ENCODE measurements at regions not wholly inside any gene's neighbourhood (a gene's known extent, or its start where the extent isn't known, plus 50 kb on each side); places are given as distances from the start of the nearest gene placed in this dataset.
A peak's percentile ranks its signal among the peaks of the same experiment; 100 is the strongest.

DNA sequence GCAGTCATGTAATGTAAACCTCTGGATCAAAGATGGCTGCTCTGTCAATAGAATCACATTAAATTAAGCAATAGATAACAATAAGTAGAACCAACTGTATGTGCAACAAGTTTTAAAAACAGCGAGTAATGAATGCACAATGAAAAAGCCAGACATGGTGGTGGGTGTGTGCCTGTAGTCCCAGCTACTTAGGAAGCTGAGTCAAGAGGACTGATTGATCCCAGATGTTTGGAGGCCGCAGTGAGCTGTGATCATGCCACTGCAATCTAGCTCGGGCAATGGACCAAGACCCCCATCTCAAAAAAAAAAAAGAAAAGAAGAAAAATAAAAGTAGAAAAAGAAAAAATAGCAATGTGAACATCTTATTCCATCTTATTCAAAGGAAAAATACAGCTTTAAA lies 558.7 kb upstream of the MMS22L start:
- Histone ChIP-seq H3K4me3 (no peak overlapping the region), H3K9ac (no peak overlapping the region), H4K20me1 (ENCODE audit: low read depth) (no peaks in the 10 kb centered on the region), H3K36me3 (no peaks in the 10 kb centered on the region), H2AFZ (replicated peaks) (no peak overlapping the region), H3K4me2 (no peak overlapping the region), H3K27me3 (no peaks in the 10 kb centered on the region), H3K4me1 (peaks cover 11% of the 10 kb centered on the region), H3K9me3 (ENCODE audit: low read depth) (no peaks in the 10 kb centered on the region), H3K79me2 (ENCODE audit: low read depth) (no peaks in the 10 kb centered on the region), H3F3A (ENCODE audit: low read depth) (no peaks in the 10 kb centered on the region), H3K27ac (no peak overlapping the region)
- no peaks in the 10 kb centered on the region for H3K27me3 Mint-ChIP-seq (ENCODE audit: insufficient read depth, low read depth)
- H3K4me3 Mint-ChIP-seq = no peak overlapping the region
- no peaks in the 10 kb centered on the region for H3K36me3 Mint-ChIP-seq
- peaks cover 9% of the 10 kb centered on the region for H3K9me3 Mint-ChIP-seq
- no peak for TF ChIP-seq EZH2 (IDR thresholded peaks at IDR 0.05)
- TF ChIP-seq EZH2phosphoT487 (IDR thresholded peaks at IDR 0.05) = no peak
- TF ChIP-seq CTCF (IDR thresholded peaks at IDR 0.05) = no peak
- no peak for DNase-seq (ENCODE audit: low spot score)
- no peaks in the 10 kb centered on the region for H3K4me1 Mint-ChIP-seq
- H3K27ac Mint-ChIP-seq = no peak overlapping the region

DNA sequence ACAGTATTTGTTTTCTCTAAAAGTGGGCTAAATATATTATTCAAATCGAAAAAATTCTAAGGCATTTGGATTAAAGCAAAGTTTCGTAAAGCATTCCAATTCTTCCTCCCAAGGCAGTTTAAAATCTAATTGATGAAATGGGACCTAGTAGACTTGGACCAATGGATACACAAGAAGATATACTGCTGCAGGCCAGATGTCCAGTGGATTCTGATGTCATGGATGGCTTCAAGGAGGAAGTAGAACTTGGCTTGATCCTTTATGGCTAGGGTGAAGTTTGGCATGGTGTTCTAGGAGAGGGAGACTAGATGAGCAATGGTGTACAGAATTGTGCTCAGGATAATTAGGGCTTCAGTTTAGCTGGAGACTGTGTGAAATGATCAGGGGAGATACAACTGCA lies 559.5 kb upstream of the MMS22L start:
- Mint-ChIP-seq H3K4me3 (no peak overlapping the region), H3K4me1 (no peaks in the 10 kb centered on the region), H3K27me3 (ENCODE audit: insufficient read depth, low read depth) (no peaks in the 10 kb centered on the region), H3K9me3 (peaks cover 11% of the 10 kb centered on the region), H3K36me3 (no peaks in the 10 kb centered on the region), H3K27ac (no peak overlapping the region)
- Histone ChIP-seq H3K27ac (no peak overlapping the region), H4K20me1 (ENCODE audit: low read depth) (no peaks in the 10 kb centered on the region), H3K36me3 (no peaks in the 10 kb centered on the region), H3K4me2 (no peak overlapping the region), H3K4me3 (no peak overlapping the region), H3K79me2 (ENCODE audit: low read depth) (no peaks in the 10 kb centered on the region), H3K9me3 (ENCODE audit: low read depth) (no peaks in the 10 kb centered on the region), H3K27me3 (no peaks in the 10 kb centered on the region), H3K9ac (no peak overlapping the region), H2AFZ (replicated peaks) (no peak overlapping the region), H3K4me1 (peaks cover 4% of the 10 kb centered on the region), H3F3A (ENCODE audit: low read depth) (no peaks in the 10 kb centered on the region)
- DNase-seq (ENCODE audit: low spot score) = no peak
- TF ChIP-seq CTCF (IDR thresholded peaks at IDR 0.05) (no peak), EZH2phosphoT487 (IDR thresholded peaks at IDR 0.05) (no peak), EZH2 (IDR thresholded peaks at IDR 0.05) (no peak)

DNA sequence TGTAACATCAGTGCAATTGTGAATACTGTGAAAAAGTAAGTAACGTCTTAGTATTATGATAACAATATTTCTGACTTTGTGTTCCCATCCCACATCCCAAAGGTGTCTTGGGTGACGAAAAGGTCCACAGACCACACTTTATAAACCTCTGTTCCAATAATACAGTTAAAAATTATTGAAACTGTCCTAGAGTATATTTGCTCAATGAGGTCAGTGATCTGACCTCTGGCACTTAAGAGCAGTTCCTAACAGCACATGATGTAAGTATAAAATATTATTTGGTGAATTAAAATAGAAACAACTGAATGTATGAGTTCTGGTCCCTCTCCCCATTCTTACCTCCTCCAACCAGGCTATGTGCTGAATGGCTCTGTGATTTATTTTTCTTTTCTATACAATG lies 566.4 kb upstream of the MMS22L start:
- Histone ChIP-seq H3K4me2 (peak overlapping the region; percentile 70), H3K27ac (no peak overlapping the region), H3K27me3 (no peaks in the 10 kb centered on the region), H3K79me2 (ENCODE audit: low read depth) (no peaks in the 10 kb centered on the region), H3K9ac (no peak overlapping the region), H3K4me1 (peaks cover 29% of the 10 kb centered on the region), H3K9me3 (ENCODE audit: low read depth) (no peaks in the 10 kb centered on the region), H4K20me1 (ENCODE audit: low read depth) (no peaks in the 10 kb centered on the region), H3K36me3 (no peaks in the 10 kb centered on the region), H3K4me3 (no peak overlapping the region), H2AFZ (replicated peaks) (peak overlapping the region; percentile 20), H3F3A (ENCODE audit: low read depth) (peaks cover 18% of the 10 kb centered on the region)
- no peaks in the 10 kb centered on the region for H3K36me3 Mint-ChIP-seq
- H3K27ac Mint-ChIP-seq = peak overlapping the region; percentile 19
- TF ChIP-seq EZH2phosphoT487 (IDR thresholded peaks at IDR 0.05) = no peak
- TF ChIP-seq CTCF (IDR thresholded peaks at IDR 0.05) = no peak
- TF ChIP-seq EZH2 (IDR thresholded peaks at IDR 0.05) = no peak
- H3K9me3 Mint-ChIP-seq = peaks cover 8% of the 10 kb centered on the region
- no peak overlapping the region for H3K4me3 Mint-ChIP-seq
- no peaks in the 10 kb centered on the region for H3K27me3 Mint-ChIP-seq (ENCODE audit: insufficient read depth, low read depth)
- peaks cover 35% of the 10 kb centered on the region for H3K4me1 Mint-ChIP-seq
- DNase-seq (ENCODE audit: low spot score) = no peak

Measured in neural progenitor cell (in vitro differentiated cells).